ENCODE measurements at regions not wholly inside any gene's neighbourhood (a gene's known extent, or its start where the extent isn't known, plus 50 kb on each side); places are given as distances from the start of the nearest gene placed in this dataset.
"Not testable (repeated sequence)": the region's sequence is repeated elsewhere in the genome, so short reads cannot be mapped to it uniquely, and the experiment has no call there.

DNA sequence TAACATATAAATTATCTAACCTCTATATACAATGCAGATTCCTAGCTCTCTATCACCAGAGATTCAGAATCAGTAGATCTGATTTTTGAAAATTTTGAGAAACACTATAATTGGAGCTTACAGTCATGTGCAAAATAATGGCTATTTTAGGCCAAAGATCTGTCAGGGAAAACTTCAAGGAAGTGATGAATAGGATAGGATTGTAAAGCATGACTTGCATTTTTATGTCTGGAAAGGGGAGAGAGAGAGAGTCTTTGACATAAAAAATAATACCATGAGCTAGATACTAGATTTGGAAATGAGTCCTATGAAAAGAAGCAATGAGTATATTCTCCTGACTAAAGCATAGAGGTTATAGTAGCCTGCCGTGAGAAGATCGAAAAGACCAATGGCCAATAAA lies 181.1 kb downstream of the SDHAF3 start:
- Histone ChIP-seq H3K9me3 (no peaks in the 10 kb centered on the region), H3K27ac (no peak overlapping the region), H3K27me3 (no peaks in the 10 kb centered on the region), H3K4me1 (no peaks in the 10 kb centered on the region), H3K36me3 (replicated peaks in 1 of 2; ENCODE audit: insufficient read depth in 1 of 2, low read depth in 2 of 2) (no peaks in the 10 kb centered on the region), H3K4me3 (no peak overlapping the region)
- TF ChIP-seq, protein P1, sequence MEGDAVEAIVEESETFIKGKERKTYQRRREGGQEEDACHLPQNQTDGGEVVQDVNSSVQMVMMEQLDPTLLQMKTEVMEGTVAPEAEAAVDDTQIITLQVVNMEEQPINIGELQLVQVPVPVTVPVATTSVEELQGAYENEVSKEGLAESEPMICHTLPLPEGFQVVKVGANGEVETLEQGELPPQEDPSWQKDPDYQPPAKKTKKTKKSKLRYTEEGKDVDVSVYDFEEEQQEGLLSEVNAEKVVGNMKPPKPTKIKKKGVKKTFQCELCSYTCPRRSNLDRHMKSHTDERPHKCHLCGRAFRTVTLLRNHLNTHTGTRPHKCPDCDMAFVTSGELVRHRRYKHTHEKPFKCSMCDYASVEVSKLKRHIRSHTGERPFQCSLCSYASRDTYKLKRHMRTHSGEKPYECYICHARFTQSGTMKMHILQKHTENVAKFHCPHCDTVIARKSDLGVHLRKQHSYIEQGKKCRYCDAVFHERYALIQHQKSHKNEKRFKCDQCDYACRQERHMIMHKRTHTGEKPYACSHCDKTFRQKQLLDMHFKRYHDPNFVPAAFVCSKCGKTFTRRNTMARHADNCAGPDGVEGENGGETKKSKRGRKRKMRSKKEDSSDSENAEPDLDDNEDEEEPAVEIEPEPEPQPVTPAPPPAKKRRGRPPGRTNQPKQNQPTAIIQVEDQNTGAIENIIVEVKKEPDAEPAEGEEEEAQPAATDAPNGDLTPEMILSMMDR (IDR thresholded peaks at IDR 0.05): no peak
- TF ChIP-seq POLR2A (IDR thresholded peaks at IDR 0.05): no peak
- intact Hi-C loops (cut with DNase I): no loop called here
- 85 to 88% methylated on average over 2 of the region's 2 CpGs for WGBS, 2 donors
- DNase-seq (no peak), ATAC-seq (no peak)

DNA sequence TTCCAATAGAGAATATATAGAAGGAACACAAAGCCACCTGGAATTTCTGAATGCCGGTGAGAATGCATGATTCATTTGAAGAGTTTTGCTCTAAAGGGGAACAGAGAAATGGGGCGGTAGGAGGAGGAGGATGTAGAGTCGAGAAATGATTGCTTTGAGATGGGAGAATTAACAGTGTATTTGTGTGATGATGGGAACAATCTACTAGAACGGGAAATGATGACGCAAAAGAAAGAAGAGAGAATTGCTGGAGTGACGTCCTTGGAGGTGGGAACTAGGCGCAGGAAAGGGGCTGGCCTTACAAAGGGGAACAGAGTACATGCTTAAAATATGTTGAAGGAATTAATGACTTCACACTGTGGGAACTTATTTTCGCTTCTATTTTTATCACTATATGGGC lies 188.1 kb downstream of the SDHAF3 start:
- intact Hi-C loops (cut with DNase I): no loop called here
- 67 to 72% methylated on average over 8 of the region's 8 CpGs for WGBS, 2 donors
- no peaks in the 10 kb centered on the region for H3K9me3 ChIP-seq
- ATAC-seq: no peak
- H3K36me3 ChIP-seq (replicated peaks in 1 of 2; ENCODE audit: insufficient read depth in 1 of 2, low read depth in 2 of 2): no peaks in the 10 kb centered on the region
- no peak overlapping the region for H3K4me3 ChIP-seq
- no peak overlapping the region for H3K27ac ChIP-seq
- no peaks in the 10 kb centered on the region for H3K4me1 ChIP-seq
- TF ChIP-seq, protein P1 (IDR thresholded peaks at IDR 0.05): no peak
- no peak for TF ChIP-seq POLR2A (IDR thresholded peaks at IDR 0.05)
- no peaks in the 10 kb centered on the region for H3K27me3 ChIP-seq
- DNase-seq: no peak

DNA sequence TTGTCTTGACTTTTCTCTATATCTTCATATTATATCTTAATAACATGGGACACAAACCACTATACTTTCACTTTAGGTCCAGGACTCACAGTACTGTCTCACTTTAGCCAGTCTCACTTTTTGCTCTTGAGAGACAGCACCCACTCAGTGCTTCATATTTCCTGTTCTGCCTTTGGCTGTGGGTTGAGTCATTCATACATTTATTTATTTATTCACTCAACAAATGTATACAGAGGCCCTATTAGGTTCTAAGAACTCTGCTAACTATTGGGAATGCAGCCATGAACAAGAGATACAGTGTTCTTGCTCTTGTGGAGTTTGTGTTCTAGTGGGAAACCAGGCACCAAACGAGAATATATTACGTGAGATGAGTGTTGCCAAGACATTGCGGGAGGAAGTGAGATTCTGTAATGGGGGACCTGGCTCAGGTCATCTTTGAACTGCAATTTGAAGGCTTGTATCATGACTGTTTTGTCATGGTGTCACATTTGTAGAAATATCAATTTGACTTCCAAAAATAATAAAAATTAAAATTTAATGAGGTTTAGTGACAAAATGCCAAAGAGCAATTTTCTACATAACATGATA lies 190.1 kb downstream of the SDHAF3 start:
- no peak for ATAC-seq
- no peaks in the 10 kb centered on the region for H3K9me3 ChIP-seq
- intact Hi-C loops (cut with DNase I): no loop called here
- H3K4me3 ChIP-seq: no peak overlapping the region
- H3K27me3 ChIP-seq: no peaks in the 10 kb centered on the region
- no peak for DNase-seq
- WGBS, 2 donors: 73% methylated on average over 3 of the region's 3 CpGs
- H3K27ac ChIP-seq: no peak overlapping the region
- no peaks in the 10 kb centered on the region for H3K36me3 ChIP-seq (replicated peaks in 1 of 2; ENCODE audit: insufficient read depth in 1 of 2, low read depth in 2 of 2)
- TF ChIP-seq POLR2A (IDR thresholded peaks at IDR 0.05): no peak
- TF ChIP-seq, protein P1 (IDR thresholded peaks at IDR 0.05): no peak
- no peaks in the 10 kb centered on the region for H3K4me1 ChIP-seq

DNA sequence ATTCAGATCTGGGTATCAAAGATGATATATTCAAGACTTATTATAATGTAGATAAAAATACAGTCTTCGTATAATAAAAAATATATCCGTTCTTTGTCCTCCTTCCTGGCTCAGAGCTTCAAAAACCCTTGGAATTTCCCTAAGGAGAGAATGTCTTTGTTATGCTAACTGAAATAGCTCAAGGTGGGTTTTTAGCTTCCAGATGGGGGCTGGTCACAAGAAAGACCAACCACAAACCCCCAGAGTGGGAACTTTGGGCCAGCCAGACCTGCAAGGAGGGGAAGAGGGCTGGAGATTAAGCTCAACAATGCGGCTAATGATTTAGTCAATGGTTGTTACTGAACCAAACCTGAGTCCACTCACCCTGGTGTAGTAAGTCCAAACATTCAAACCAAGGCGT lies 196.4 kb downstream of the SDHAF3 start:
- no peak for DNase-seq
- intact Hi-C loops (cut with DNase I): no loop called here
- Histone ChIP-seq H3K27ac (no peak overlapping the region), H3K27me3 (no peaks in the 10 kb centered on the region), H3K4me3 (no peak overlapping the region), H3K9me3 (no peaks in the 10 kb centered on the region), H3K36me3 (replicated peaks in 1 of 2; ENCODE audit: insufficient read depth in 1 of 2, low read depth in 2 of 2) (no peaks in the 10 kb centered on the region), H3K4me1 (no peaks in the 10 kb centered on the region)
- ATAC-seq: no peak
- WGBS, 2 donors: 49 to 55% methylated on average over 4 of the region's 4 CpGs
- TF ChIP-seq POLR2A (IDR thresholded peaks at IDR 0.05): no peak
- TF ChIP-seq, protein P1 (IDR thresholded peaks at IDR 0.05): no peak

DNA sequence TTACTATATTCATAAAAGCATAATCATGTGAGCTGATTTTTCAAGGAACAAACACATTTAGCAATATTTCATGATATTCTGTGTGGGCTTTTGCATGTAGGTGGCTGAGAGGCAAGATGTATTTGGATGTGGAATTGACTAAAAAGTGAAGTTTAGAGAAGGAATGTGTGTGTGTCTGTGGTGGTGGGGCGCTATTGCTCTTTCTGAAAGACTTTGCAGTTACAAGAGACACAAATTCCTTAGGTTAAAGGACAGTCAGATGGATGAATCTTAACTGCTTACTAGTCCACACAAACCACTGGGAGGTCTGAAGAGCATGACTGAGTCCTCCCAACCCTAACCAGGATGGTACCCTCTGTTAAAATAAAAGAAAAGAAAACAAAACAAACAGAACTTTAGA lies 200.1 kb downstream of the SDHAF3 start:
- intact Hi-C loops (cut with DNase I): no loop called here
- ATAC-seq: no peak
- WGBS, 2 donors: 30 to 55% methylated on average over 1 of the region's 1 CpG
- H3K36me3 ChIP-seq (replicated peaks in 1 of 2; ENCODE audit: insufficient read depth in 1 of 2, low read depth in 2 of 2): no peaks in the 10 kb centered on the region
- no peak overlapping the region for H3K27ac ChIP-seq
- no peaks in the 10 kb centered on the region for H3K9me3 ChIP-seq
- H3K4me3 ChIP-seq: no peak overlapping the region
- no peak for TF ChIP-seq POLR2A (IDR thresholded peaks at IDR 0.05)
- TF ChIP-seq, protein P1 (IDR thresholded peaks at IDR 0.05): no peak
- no peaks in the 10 kb centered on the region for H3K27me3 ChIP-seq
- no peak for DNase-seq
- H3K4me1 ChIP-seq: no peaks in the 10 kb centered on the region

DNA sequence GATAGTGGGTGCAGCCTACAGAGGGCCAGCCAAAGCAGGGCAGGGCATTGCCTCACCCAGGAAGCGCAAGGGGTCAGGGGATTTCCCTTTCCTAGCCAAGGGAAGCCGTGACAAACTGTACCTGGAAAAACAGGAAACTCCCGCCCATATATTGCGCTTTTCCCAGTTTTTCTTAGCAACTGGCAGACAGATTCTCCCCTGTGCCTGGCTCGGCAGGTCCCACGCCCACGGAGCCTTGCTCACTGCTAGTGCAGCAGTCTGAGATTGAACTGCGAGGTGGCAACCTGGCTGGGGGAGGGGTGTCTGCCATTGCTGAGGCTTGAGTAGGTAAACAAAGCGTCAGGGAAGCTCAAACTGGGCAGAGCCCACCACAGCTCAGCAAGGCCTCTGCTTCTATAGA lies 212.4 kb downstream of the SDHAF3 start:
- H3K4me3 ChIP-seq; H3K9me3 ChIP-seq; DNase-seq; ATAC-seq; intact Hi-C loops (cut with DNase I); H3K27me3 ChIP-seq; H3K36me3 ChIP-seq (replicated peaks in 1 of 2; ENCODE audit: insufficient read depth in 1 of 2, low read depth in 2 of 2); H3K27ac ChIP-seq; H3K4me1 ChIP-seq: not testable (repeated sequence)
- WGBS, 2 donors: 40 to 86% methylated on average over 4 to 9 of the region's 9 CpGs
